Stomach (tissue), 4 donors: ENCODE measurements at regions not wholly inside any gene's neighbourhood (a gene's known extent, or its start where the extent isn't known, plus 50 kb on each side); places are given as distances from the start of the nearest gene placed in this dataset.

Experiments used
- EP300 ChIP-seq: sonication (generic); formaldehyde crosslinking; IDR thresholded peaks from one replicate; pipeline ENCODE4 v1.6.1; 2017; ENCODE audit warnings: antibody characterized with exemption
- POLR2A ChIP-seq, 4 donors: fragments of 450-650 bp; IDR thresholded peaks; one replicate each; pipeline ENCODE4 v1.6.1; 2016; ENCODE audit warnings: antibody characterized with exemption in 4 of 4, control low read depth in 2 of 4, mild to moderate bottlenecking in 1 of 4, moderate library complexity in 1 of 4
- POLR2AphosphoS5 ChIP-seq, 3 donors: sonication (generic); formaldehyde crosslinking; IDR thresholded peaks; one replicate each; pipeline ENCODE4 v1.6.1; 2016; ENCODE audit warnings: antibody characterized with exemption in 3 of 3
- TF ChIP-seq, protein P1 (sequence below), 7 experiments: fragments of 450-650 bp in 4 of 7; fragments of 200-600 bp in 3 of 7; sonication (generic) in 3 of 7; IDR thresholded peaks; one replicate each; pipeline ENCODE4 v1.5.1; 2016 to 2019; ENCODE audit warnings: antibody characterized with exemption in 7 of 7, control low read depth in 2 of 7, mild to moderate bottlenecking in 1 of 7

DNA sequence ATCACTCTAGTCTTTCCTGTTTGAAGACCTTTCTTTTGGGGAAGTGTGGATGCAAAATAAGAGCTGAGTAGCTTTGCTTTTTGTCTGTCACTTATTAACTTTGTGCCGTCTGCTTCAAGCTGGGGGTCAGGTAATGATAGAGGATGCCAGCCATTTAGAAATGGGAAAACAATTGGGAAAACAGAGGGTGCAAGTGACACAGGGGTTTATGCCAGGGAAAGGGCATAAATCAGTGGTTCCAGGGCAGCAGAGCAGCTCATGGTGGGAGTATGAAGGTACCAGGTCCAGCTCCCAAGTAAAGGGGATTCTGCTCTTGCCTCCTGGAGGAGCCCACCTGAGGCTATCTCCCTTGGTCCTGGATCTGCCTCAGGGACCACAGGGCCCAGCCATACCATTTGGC is 91.9 kb upstream of the GPR50 start:
- TF ChIP-seq POLR2AphosphoS5 (IDR thresholded peaks at IDR 0.05): no peak
- TF ChIP-seq, protein P1, sequence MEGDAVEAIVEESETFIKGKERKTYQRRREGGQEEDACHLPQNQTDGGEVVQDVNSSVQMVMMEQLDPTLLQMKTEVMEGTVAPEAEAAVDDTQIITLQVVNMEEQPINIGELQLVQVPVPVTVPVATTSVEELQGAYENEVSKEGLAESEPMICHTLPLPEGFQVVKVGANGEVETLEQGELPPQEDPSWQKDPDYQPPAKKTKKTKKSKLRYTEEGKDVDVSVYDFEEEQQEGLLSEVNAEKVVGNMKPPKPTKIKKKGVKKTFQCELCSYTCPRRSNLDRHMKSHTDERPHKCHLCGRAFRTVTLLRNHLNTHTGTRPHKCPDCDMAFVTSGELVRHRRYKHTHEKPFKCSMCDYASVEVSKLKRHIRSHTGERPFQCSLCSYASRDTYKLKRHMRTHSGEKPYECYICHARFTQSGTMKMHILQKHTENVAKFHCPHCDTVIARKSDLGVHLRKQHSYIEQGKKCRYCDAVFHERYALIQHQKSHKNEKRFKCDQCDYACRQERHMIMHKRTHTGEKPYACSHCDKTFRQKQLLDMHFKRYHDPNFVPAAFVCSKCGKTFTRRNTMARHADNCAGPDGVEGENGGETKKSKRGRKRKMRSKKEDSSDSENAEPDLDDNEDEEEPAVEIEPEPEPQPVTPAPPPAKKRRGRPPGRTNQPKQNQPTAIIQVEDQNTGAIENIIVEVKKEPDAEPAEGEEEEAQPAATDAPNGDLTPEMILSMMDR (IDR thresholded peaks at IDR 0.05): no peak
- TF ChIP-seq POLR2A (IDR thresholded peaks at IDR 0.05): no peak
- TF ChIP-seq EP300: no peak
